ENCODE measurements at regions not wholly inside any gene's neighbourhood (a gene's known extent, or its start where the extent isn't known, plus 50 kb on each side); places are given as distances from the start of the nearest gene placed in this dataset.

GRCh38 chr11:128304666-128305485, 282.5 kb downstream of the ETS1 start:
- WGBS (ENCODE audit: missing lambda C conversion rate): 65% methylated on average over 8 of the region's 8 CpGs
- ChIA-PET CTCF (interaction anchor here (1.0 to 1.3 kb wide), 2 partner anchors 14 to 328 kb away, joined by 3 to 4 read pairs; no protein-coding TSS in a partner anchor), POLR2A (no interaction called here)
- Histone ChIP-seq H3K4me2 (no peak overlapping the region), H3K9me3 (no peaks in the 10 kb centered on the region), H3K27ac (no peak overlapping the region), H3K4me3 (no peak overlapping the region), H3K4me1 (no peaks in the 10 kb centered on the region)
- ATAC-seq (no peak), FAIRE-seq (no peak), DNase-seq (ENCODE audit: low read depth in 1 of 2, low spot score in 1 of 2) (no peak)
- TF ChIP-seq ZC3H11A (IDR thresholded peaks at IDR 0.05) (no peak), SMC3 (IDR thresholded peaks at IDR 0.05) (no peak), CHD4 (IDR thresholded peaks at IDR 0.05; ENCODE audit: borderline replicate concordance) (no peak), HOXB13 (CRISPR knock-in tag; IDR thresholded peaks at IDR 0.05; ENCODE audit: low read depth) (no peak), JUN (IDR thresholded peaks at IDR 0.05) (no peak), REST (IDR thresholded peaks at IDR 0.05) (no peak), FOXS1 (CRISPR knock-in tag; IDR thresholded peaks at IDR 0.05) (no peak), HOXA7 (CRISPR knock-in tag; IDR thresholded peaks at IDR 0.05) (no peak), TFCP2L1 (CRISPR knock-in tag; IDR thresholded peaks at IDR 0.05) (no peak), CEBPB (IDR thresholded peaks at IDR 0.05) (no peak), RAD21 (conservative IDR thresholded peaks at IDR 0.05 in 1 of 2, IDR thresholded peaks at IDR 0.05 in 1 of 2) (no peak), FOSB (CRISPR knock-in tag; IDR thresholded peaks at IDR 0.05) (no peak), KDM5A (IDR thresholded peaks at IDR 0.05) (no peak), ZSCAN20 (CRISPR knock-in tag; IDR thresholded peaks at IDR 0.05) (no peak), USF2 (IDR thresholded peaks at IDR 0.05) (no peak), CHD2 (IDR thresholded peaks at IDR 0.05; ENCODE audit: low read length, partially characterized antibody) (no peak), FOSL2 (IDR thresholded peaks at IDR 0.05) (no peak), FOSL2 (CRISPR knock-in tag; IDR thresholded peaks at IDR 0.05) (no peak), HEYL (CRISPR knock-in tag; IDR thresholded peaks at IDR 0.05) (no peak)

GRCh38 chr11:128304116-128304515, 283.2 kb downstream of the ETS1 start:
- CTCF ChIA-PET: no interaction called here
- FAIRE-seq: no peak
- ATAC-seq: no peak
- H3K27ac ChIP-seq: no peak overlapping the region
- POLR2A ChIA-PET: no interaction called here
- no peak for TF ChIP-seq BHLHE40 (IDR thresholded peaks at IDR 0.05; ENCODE audit: low read depth, low read length)
- TF ChIP-seq KDM5A (IDR thresholded peaks at IDR 0.05): no peak
- no peak for TF ChIP-seq CBX2 (IDR thresholded peaks at IDR 0.05; ENCODE audit: borderline replicate concordance, low read depth)
- no peak for TF ChIP-seq TFCP2L1 (CRISPR knock-in tag; IDR thresholded peaks at IDR 0.05)
- TF ChIP-seq HDAC2 (IDR thresholded peaks at IDR 0.05): no peak
- no peak for TF ChIP-seq EP300 (IDR thresholded peaks at IDR 0.05)
- TF ChIP-seq MAFK (IDR thresholded peaks at IDR 0.05; ENCODE audit: partially characterized antibody): no peak
- no peak for TF ChIP-seq ATOH8 (CRISPR knock-in tag; IDR thresholded peaks at IDR 0.05; ENCODE audit: low read depth)
- no peak for TF ChIP-seq E2F6 (IDR thresholded peaks at IDR 0.05; ENCODE audit: borderline replicate concordance, low read depth)
- no peak for TF ChIP-seq USF2 (IDR thresholded peaks at IDR 0.05)
- TF ChIP-seq SREBF2 (IDR thresholded peaks at IDR 0.05): no peak
- no peaks in the 10 kb centered on the region for H3K9me3 ChIP-seq
- WGBS (ENCODE audit: missing lambda C conversion rate): 28% methylated on average over 2 of the region's 2 CpGs
- DNase-seq (ENCODE audit: low read depth in 1 of 2, low spot score in 1 of 2): no peak
- H3K4me3 ChIP-seq: no peak overlapping the region
- H3K4me2 ChIP-seq: no peak overlapping the region
- no peaks in the 10 kb centered on the region for H3K4me1 ChIP-seq
